ENCODE measurements at regions not wholly inside any gene's neighbourhood (a gene's known extent, or its start where the extent isn't known, plus 50 kb on each side); places are given as distances from the start of the nearest gene placed in this dataset.
"Not testable (repeated sequence)": the region's sequence is repeated elsewhere in the genome, so short reads cannot be mapped to it uniquely, and the experiment has no call there.

DNA sequence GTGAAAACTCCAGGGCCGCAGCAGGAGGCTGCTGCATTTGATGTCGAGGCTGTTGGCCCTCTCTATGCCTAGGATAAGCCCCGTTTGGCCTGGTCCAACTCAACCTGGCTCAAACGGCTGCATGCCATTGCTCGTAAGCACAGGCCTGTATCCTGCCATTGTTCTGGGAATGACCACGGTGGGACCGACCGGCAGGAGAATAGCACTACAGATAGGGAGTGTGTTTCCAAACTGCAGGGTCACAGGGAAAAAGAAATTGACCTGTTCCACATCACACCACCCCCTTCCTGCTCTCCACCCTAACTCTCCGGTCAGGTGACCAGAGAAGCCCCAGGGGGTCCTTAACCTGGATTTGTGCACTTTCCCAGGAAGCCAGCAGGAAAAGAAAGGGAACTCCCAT, 278.7 kb upstream of the KLF4 start:
- no peak for TF ChIP-seq CTCF (IDR thresholded peaks at IDR 0.05; ENCODE audit: borderline replicate concordance, control extremely low read depth, extremely low read depth, insufficient read depth, missing control alignments)
- in situ Hi-C loops (cut with MboI; ENCODE audit: low sequenced_read_pairs, unreplicated experiment) = no loop called here
- no peak for DNase-seq (ENCODE audit: low spot score)

DNA sequence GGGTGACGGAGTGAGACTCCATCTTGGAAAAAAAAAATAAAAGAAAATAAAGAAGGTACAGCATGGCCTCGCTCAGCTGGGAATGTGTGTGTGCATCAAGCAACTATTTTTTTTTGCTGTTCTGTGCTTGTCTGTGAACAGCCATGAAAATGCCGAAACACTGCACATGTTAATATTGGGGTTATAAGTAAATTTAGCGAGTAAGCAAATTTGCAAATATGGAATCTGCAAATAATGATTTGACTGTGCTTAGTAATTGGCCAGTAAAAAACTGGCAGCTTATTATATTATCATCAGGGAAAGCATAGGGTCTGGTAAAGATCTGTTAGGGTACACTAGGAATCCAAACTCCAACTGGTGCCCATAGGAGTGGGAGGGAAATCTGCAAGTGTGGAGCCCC, 278.1 kb upstream of the KLF4 start:
- in situ Hi-C loops (cut with MboI; ENCODE audit: low sequenced_read_pairs, unreplicated experiment) = no loop called here

DNA sequence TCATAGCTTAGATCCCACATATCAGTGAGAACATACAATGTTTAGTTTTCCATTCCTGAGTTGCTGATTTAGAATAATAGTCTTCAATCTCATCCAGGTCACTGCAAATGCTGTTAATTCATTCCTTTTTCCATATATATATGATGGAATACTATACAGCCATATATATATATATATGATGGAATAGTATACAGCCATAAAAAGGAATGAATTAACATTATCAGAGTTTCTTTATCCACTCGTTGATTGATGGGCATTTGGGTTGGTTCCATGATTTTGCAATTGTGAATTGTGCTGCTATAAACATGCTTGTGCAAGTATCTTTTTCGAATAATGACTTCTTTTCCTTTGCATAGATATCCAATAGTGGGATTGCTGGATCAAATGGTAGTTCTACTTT, 273.9 kb upstream of the KLF4 start:
- DNase-seq (ENCODE audit: low spot score); in situ Hi-C loops (cut with MboI; ENCODE audit: low sequenced_read_pairs, unreplicated experiment): not testable (repeated sequence)

More for the DNA sequence above, 278.1 kb upstream of the KLF4 start:
- no peak for DNase-seq (ENCODE audit: low spot score)
- no peak for TF ChIP-seq CTCF (IDR thresholded peaks at IDR 0.05; ENCODE audit: borderline replicate concordance, control extremely low read depth, extremely low read depth, insufficient read depth, missing control alignments)

GRCh38 chr9:107761307-107761706, 271.7 kb upstream of the KLF4 start:
- DNase-seq (ENCODE audit: low spot score) = no peak
- in situ Hi-C loops (cut with MboI; ENCODE audit: low sequenced_read_pairs, unreplicated experiment) = no loop called here
- TF ChIP-seq CTCF (IDR thresholded peaks at IDR 0.05; ENCODE audit: borderline replicate concordance, control extremely low read depth, extremely low read depth, insufficient read depth, missing control alignments) = no peak

- TF ChIP-seq CTCF (IDR thresholded peaks at IDR 0.05; ENCODE audit: borderline replicate concordance, control extremely low read depth, extremely low read depth, insufficient read depth, missing control alignments) = no peak
- in situ Hi-C loops (cut with MboI; ENCODE audit: low sequenced_read_pairs, unreplicated experiment) = no loop called here
- no peak for DNase-seq (ENCODE audit: low spot score)
These were observed 271.1 kb upstream of the KLF4 start for GRCh38 chr9:107760469-107761242.

GRCh38 chr9:107759823-107760166, 270.2 kb upstream of the KLF4 start:
- TF ChIP-seq CTCF (IDR thresholded peaks at IDR 0.05; ENCODE audit: borderline replicate concordance, control extremely low read depth, extremely low read depth, insufficient read depth, missing control alignments) = no peak
- in situ Hi-C loops (cut with MboI; ENCODE audit: low sequenced_read_pairs, unreplicated experiment) = no loop called here
- DNase-seq (ENCODE audit: low spot score) = no peak

GRCh38 chr9:107759009-107759822, 269.6 kb upstream of the KLF4 start:
- in situ Hi-C loops (cut with MboI; ENCODE audit: low sequenced_read_pairs, unreplicated experiment) = no loop called here
- no peak for DNase-seq (ENCODE audit: low spot score)
- TF ChIP-seq CTCF (IDR thresholded peaks at IDR 0.05; ENCODE audit: borderline replicate concordance, control extremely low read depth, extremely low read depth, insufficient read depth, missing control alignments) = no peak
